Vagina (tissue), 2 donors: ENCODE measurements at regions not wholly inside any gene's neighbourhood (a gene's known extent, or its start where the extent isn't known, plus 50 kb on each side); places are given as distances from the start of the nearest gene placed in this dataset.

Experiments
- DNase-seq, 2 donors: peaks; one replicate each; pipeline ENCODE4 v3.0.0-alpha.2; 2017; ENCODE audit errors: extremely low spot score in 2 of 2
- H3K27ac ChIP-seq: fragments of 200-600 bp; sonication (generic); one replicate; pipeline ENCODE4 v1.5.1; 2019
- H3K27me3 ChIP-seq: fragments of 200-600 bp; sonication (generic); one replicate; pipeline ENCODE4 v1.5.1; 2019
- H3K36me3 ChIP-seq, 2 donors: fragments of 200-600 bp; sonication (generic); one replicate each; pipeline ENCODE4 v1.5.1; 2017 to 2019
- H3K4me1 ChIP-seq: fragments of 200-600 bp; sonication (generic); one replicate; pipeline ENCODE4 v1.5.1; 2019
- H3K4me3 ChIP-seq, 2 donors: fragments of 200-600 bp; sonication (generic); 1 replicate in 1 of 2; 2 replicates in 1 of 2; pipeline ENCODE4 v1.5.1; 2016 to 2019
- H3K9me3 ChIP-seq: fragments of 200-600 bp; sonication (generic); one replicate; pipeline ENCODE4 v1.5.1; 2019
- CTCF ChIP-seq, 3 experiments: fragments of 450-650 bp in 2 of 3; fragments of 200-600 bp in 1 of 3; sonication (generic) in 1 of 3; IDR thresholded peaks; one replicate each; pipeline ENCODE4 v1.5.1; 2017 to 2019; ENCODE audit warnings: antibody characterized with exemption in 3 of 3, mild to moderate bottlenecking in 2 of 3, moderate library complexity in 2 of 3
- POLR2A ChIP-seq, 2 donors: fragments of 450-650 bp; IDR thresholded peaks; one replicate each; pipeline ENCODE4 v1.6.1; 2017; ENCODE audit warnings: antibody characterized with exemption in 2 of 2, mild to moderate bottlenecking in 2 of 2, moderate library complexity in 2 of 2
- POLR2AphosphoS5 ChIP-seq, 2 donors: sonication (generic); formaldehyde crosslinking; IDR thresholded peaks; one replicate each; pipeline ENCODE4 v1.9.0; 2017; ENCODE audit warnings: antibody characterized with exemption in 2 of 2, mild to moderate bottlenecking in 2 of 2, low read depth in 1 of 2; ENCODE audit not compliant: insufficient read depth in 1 of 2
- intact Hi-C: fragments of 100-400 bp; cut with DNase I; formaldehyde crosslinking; loops from one replicate; pipeline ENCODE4 v1.15.1; 2023

- intact Hi-C loops = no loop called here
- no peak for DNase-seq
Measured at GRCh38 chr5:167166696-167167095, 1124.7 kb upstream of the WWC1 start.

GRCh38 chr5:167167191-167167795, 1124.2 kb upstream of the WWC1 start:
- TF ChIP-seq POLR2A (IDR thresholded peaks at IDR 0.05) (no peak), POLR2AphosphoS5 (IDR thresholded peaks at IDR 0.05; ENCODE audit: insufficient read depth in 1 of 2, low read depth in 1 of 2) (no peak), CTCF (IDR thresholded peaks at IDR 0.05) (no peak)
- H3K4me1 ChIP-seq = no peaks in the 10 kb centered on the region
- intact Hi-C loops = no loop called here

More at GRCh38 chr5:167166696-167167095, 1124.7 kb upstream of the WWC1 start:
- no peaks in the 10 kb centered on the region for H3K36me3 ChIP-seq
- no peak overlapping the region for H3K27ac ChIP-seq
- H3K4me3 ChIP-seq = no peak overlapping the region
- H3K27me3 ChIP-seq = no peaks in the 10 kb centered on the region
- H3K9me3 ChIP-seq = no peaks in the 10 kb centered on the region
- TF ChIP-seq POLR2A (IDR thresholded peaks at IDR 0.05) = no peak
- TF ChIP-seq CTCF (IDR thresholded peaks at IDR 0.05) = no peak
- TF ChIP-seq POLR2AphosphoS5 (IDR thresholded peaks at IDR 0.05; ENCODE audit: insufficient read depth in 1 of 2, low read depth in 1 of 2) = no peak
- H3K4me1 ChIP-seq = no peaks in the 10 kb centered on the region

GRCh38 chr5:167168971-167169370, 1122.5 kb upstream of the WWC1 start:
- DNase-seq = no peak

More at GRCh38 chr5:167167191-167167795, 1124.2 kb upstream of the WWC1 start:
- Histone ChIP-seq H3K27me3 (no peaks in the 10 kb centered on the region), H3K4me3 (no peak overlapping the region), H3K36me3 (no peaks in the 10 kb centered on the region), H3K9me3 (no peaks in the 10 kb centered on the region), H3K27ac (no peak overlapping the region)
- no peak for DNase-seq

GRCh38 chr5:167171056-167171455, 1120.4 kb upstream of the WWC1 start:
- H3K27me3 ChIP-seq = no peaks in the 10 kb centered on the region
- H3K27ac ChIP-seq = no peak overlapping the region
- intact Hi-C loops = no loop called here
- H3K36me3 ChIP-seq = no peaks in the 10 kb centered on the region
- no peaks in the 10 kb centered on the region for H3K9me3 ChIP-seq
- DNase-seq = no peak
- TF ChIP-seq POLR2AphosphoS5 (IDR thresholded peaks at IDR 0.05; ENCODE audit: insufficient read depth in 1 of 2, low read depth in 1 of 2) (no peak), CTCF (IDR thresholded peaks at IDR 0.05) (no peak), POLR2A (IDR thresholded peaks at IDR 0.05) (no peak)
- no peak overlapping the region for H3K4me3 ChIP-seq
- no peaks in the 10 kb centered on the region for H3K4me1 ChIP-seq

More at GRCh38 chr5:167168971-167169370, 1122.5 kb upstream of the WWC1 start:
- no peaks in the 10 kb centered on the region for H3K4me1 ChIP-seq
- H3K27ac ChIP-seq = no peak overlapping the region
- H3K9me3 ChIP-seq = no peaks in the 10 kb centered on the region
- H3K27me3 ChIP-seq = no peaks in the 10 kb centered on the region
- H3K36me3 ChIP-seq = no peaks in the 10 kb centered on the region
- no peak for TF ChIP-seq CTCF (IDR thresholded peaks at IDR 0.05)
- TF ChIP-seq POLR2A (IDR thresholded peaks at IDR 0.05) = no peak
- H3K4me3 ChIP-seq = no peak overlapping the region
- intact Hi-C loops = no loop called here

GRCh38 chr5:167177736-167178135, 1113.7 kb upstream of the WWC1 start:
- Histone ChIP-seq H3K27ac (no peak overlapping the region), H3K4me1 (no peaks in the 10 kb centered on the region), H3K9me3 (no peaks in the 10 kb centered on the region), H3K36me3 (no peaks in the 10 kb centered on the region), H3K4me3 (no peak overlapping the region), H3K27me3 (no peaks in the 10 kb centered on the region)
- no peak for DNase-seq
- intact Hi-C loops = no loop called here
- TF ChIP-seq CTCF (IDR thresholded peaks at IDR 0.05) (no peak), POLR2A (IDR thresholded peaks at IDR 0.05) (no peak), POLR2AphosphoS5 (IDR thresholded peaks at IDR 0.05; ENCODE audit: insufficient read depth in 1 of 2, low read depth in 1 of 2) (no peak)
